Kidney (tissue), 13 donors: ENCODE measurements at regions not wholly inside any gene's neighbourhood (a gene's known extent, or its start where the extent isn't known, plus 50 kb on each side); places are given as distances from the start of the nearest gene placed in this dataset.

ENCODE experiments used
- DNase-seq, 5 donors: peaks; one replicate each; pipeline ENCODE4 v3.0.0-alpha.2; 2013 to 2020
- FAIRE-seq: peaks from 2 replicates; lab custom pipeline; 2012; peaks lifted over from hg19 to GRCh38; lab: Jason Lieb, UNC
- H3K27ac ChIP-seq, 2 donors: one replicate each; pipeline ENCODE4 v1.7.0; 2013; ENCODE audit warnings: low read depth in 2 of 2, low read length in 2 of 2, inconsistent platforms in 1 of 2
- H3K27me3 ChIP-seq: one replicate; pipeline ENCODE4 v1.7.1; 2013; ENCODE audit warnings: low read length, inconsistent platforms; ENCODE audit not compliant: control insufficient read depth, insufficient read depth
- H3K36me3 ChIP-seq, 3 donors: one replicate each; pipeline versions ENCODE4 v1.7.0 to v1.7.1; 2013; ENCODE audit warnings: low read length in 3 of 3, control low read depth in 1 of 3, inconsistent platforms in 1 of 3; ENCODE audit not compliant: insufficient read depth in 3 of 3, control insufficient read depth in 2 of 3
- H3K4me1 ChIP-seq, 3 donors: one replicate each; pipeline versions ENCODE4 v1.7.0 to v1.7.1; 2013; ENCODE audit warnings: low read length in 3 of 3, inconsistent platforms in 1 of 3, low read depth in 1 of 3; ENCODE audit not compliant: control insufficient read depth in 2 of 3, insufficient read depth in 2 of 3
- H3K4me3 ChIP-seq, 3 donors: one replicate each; pipeline versions ENCODE4 v1.7.0 to v1.8.1; 2013; ENCODE audit warnings: low read length in 3 of 3, control low read depth in 1 of 3, inconsistent platforms in 1 of 3
- H3K9ac ChIP-seq, 3 donors: one replicate each; pipeline versions ENCODE4 v1.7.0 to v1.7.1; 2013; ENCODE audit warnings: low read length in 3 of 3, control low read depth in 1 of 3, inconsistent platforms in 1 of 3
- H3K9me3 ChIP-seq, 3 donors: one replicate each; pipeline versions ENCODE4 v1.7.0 to v1.7.1; 2013; ENCODE audit warnings: low read length in 3 of 3, control low read depth in 1 of 3, inconsistent platforms in 1 of 3; ENCODE audit not compliant: control insufficient read depth in 2 of 3, insufficient read depth in 1 of 3
- intact Hi-C: fragments of 100-400 bp; cut with DNase I; formaldehyde crosslinking; loops from one replicate; pipeline ENCODE4 v1.11.1; 2022
- TF ChIP-seq, protein P1 (sequence below): IDR thresholded peaks from 3 replicates; pipeline ENCODE4 v1.5.1; 2012; ENCODE audit warnings: mild to moderate bottlenecking, moderate library complexity, borderline replicate concordance; ENCODE audit not compliant: insufficient read depth; ENCODE audit errors: extremely low read depth
- donor health status: control.
- donor health status: control.
- donor health status: control.
- donor health status: control.
- donor health status: control.
- donor health status: DM: yes; HTN: yes; CAD: no.
- donor health status: Normal renal cell carcinoma (clear cell type).

DNA sequence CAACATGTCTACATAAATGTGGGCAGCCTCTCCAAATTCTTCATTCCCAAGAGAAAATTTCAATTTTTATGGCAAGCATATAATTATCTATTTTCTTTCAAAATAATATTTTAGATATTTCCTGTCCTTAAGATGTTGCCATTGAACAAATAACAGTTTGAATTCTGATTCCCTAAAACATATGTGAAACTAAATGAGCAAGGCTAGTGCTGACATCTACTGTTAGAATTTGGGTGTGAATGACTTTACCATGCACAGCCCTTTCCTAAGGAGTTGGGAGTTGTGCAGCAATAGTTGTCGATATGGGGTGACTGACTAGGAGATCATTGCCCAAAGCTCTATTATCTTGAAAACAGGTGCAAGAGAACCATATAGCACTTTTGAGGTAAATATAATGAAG lies 108.2 kb upstream of the SLC38A4 start:
- TF ChIP-seq, protein P1, sequence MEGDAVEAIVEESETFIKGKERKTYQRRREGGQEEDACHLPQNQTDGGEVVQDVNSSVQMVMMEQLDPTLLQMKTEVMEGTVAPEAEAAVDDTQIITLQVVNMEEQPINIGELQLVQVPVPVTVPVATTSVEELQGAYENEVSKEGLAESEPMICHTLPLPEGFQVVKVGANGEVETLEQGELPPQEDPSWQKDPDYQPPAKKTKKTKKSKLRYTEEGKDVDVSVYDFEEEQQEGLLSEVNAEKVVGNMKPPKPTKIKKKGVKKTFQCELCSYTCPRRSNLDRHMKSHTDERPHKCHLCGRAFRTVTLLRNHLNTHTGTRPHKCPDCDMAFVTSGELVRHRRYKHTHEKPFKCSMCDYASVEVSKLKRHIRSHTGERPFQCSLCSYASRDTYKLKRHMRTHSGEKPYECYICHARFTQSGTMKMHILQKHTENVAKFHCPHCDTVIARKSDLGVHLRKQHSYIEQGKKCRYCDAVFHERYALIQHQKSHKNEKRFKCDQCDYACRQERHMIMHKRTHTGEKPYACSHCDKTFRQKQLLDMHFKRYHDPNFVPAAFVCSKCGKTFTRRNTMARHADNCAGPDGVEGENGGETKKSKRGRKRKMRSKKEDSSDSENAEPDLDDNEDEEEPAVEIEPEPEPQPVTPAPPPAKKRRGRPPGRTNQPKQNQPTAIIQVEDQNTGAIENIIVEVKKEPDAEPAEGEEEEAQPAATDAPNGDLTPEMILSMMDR = peak; percentile 63
- Histone ChIP-seq H3K27me3 (no peaks in the 10 kb centered on the region), H3K9ac (no peak overlapping the region), H3K4me1 (no peaks in the 10 kb centered on the region), H3K27ac (no peak overlapping the region), H3K4me3 (no peak overlapping the region), H3K36me3 (no peaks in the 10 kb centered on the region), H3K9me3 (no peaks in the 10 kb centered on the region)
- FAIRE-seq (peak; percentile 76), DNase-seq (peak in 2 of 5 donors; percentile 44 to 66)
- intact Hi-C loops = no loop called here

DNA sequence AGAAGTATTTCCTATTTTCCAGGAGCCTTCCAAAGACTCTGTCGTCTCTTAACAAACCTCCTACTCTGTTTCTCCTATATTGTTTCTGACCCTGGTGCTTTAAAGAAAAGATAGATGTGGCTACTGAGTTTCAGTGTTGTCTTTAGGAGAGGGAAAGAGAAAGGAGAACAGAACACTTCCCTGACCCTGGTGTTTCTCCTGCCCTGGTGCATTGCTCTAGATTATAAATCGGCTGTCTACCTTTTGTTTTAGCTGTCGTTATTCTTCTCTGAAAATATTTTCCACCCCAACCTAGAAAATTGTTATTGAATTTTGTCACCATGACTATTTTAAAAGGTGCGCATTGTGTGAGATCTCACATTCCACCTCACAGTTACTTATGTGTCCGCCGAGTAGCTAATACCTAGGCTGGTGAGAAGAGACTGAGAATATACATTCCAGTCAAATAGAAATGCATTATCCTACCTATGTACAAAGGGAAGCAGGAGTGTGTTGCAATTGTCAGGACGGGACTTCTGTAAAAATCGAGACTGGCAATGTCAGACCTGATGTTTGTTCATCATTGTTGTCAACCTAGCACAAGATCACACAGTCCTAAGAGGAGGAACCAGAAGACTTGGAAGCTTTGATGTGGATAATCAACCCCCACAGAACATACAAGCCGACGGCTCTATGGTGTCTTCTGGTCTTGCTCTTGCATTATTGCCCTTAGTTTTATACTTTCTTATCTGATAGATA lies 108.7 kb upstream of the SLC38A4 start:
- H3K27ac ChIP-seq = no peak overlapping the region
- no peak overlapping the region for H3K9ac ChIP-seq
- intact Hi-C loops = no loop called here
- TF ChIP-seq, protein P1 = no peak
- H3K9me3 ChIP-seq = no peaks in the 10 kb centered on the region
- no peaks in the 10 kb centered on the region for H3K27me3 ChIP-seq
- FAIRE-seq = no peak
- DNase-seq = no peak
- no peaks in the 10 kb centered on the region for H3K4me1 ChIP-seq
- no peaks in the 10 kb centered on the region for H3K36me3 ChIP-seq
- no peak overlapping the region for H3K4me3 ChIP-seq

DNA sequence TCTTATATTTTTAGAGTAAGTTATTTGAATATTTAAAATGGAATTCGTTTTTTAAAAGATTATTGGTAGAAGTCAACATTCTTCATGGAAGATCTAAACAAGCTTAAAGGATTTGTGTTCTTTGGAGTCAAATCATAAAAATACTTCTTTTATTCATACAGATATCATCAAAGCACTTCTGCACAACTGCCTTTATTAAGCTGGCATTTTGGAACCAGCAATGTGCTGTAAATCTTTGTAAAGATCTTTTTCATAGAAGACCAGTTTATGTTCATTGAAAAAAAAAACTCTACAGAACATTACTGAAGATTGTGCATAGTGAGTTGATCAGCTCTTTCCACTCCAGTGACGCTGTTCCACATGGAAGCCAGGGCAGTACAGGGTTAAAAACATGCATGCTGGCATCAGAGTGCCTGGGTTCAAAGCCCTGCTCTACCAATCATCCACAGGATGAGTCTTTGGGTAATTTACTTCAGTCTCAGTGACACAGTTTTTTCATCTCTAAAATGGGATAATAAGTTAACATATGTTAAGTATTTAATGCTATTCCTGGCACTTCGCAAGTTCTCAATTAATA lies 109.6 kb upstream of the SLC38A4 start:
- DNase-seq (no peak), FAIRE-seq (no peak)
- Histone ChIP-seq H3K4me1 (no peaks in the 10 kb centered on the region), H3K36me3 (no peaks in the 10 kb centered on the region), H3K9me3 (no peaks in the 10 kb centered on the region), H3K27ac (no peak overlapping the region), H3K9ac (no peak overlapping the region), H3K4me3 (no peak overlapping the region), H3K27me3 (no peaks in the 10 kb centered on the region)
- intact Hi-C loops = no loop called here
- TF ChIP-seq, protein P1 = no peak

DNA sequence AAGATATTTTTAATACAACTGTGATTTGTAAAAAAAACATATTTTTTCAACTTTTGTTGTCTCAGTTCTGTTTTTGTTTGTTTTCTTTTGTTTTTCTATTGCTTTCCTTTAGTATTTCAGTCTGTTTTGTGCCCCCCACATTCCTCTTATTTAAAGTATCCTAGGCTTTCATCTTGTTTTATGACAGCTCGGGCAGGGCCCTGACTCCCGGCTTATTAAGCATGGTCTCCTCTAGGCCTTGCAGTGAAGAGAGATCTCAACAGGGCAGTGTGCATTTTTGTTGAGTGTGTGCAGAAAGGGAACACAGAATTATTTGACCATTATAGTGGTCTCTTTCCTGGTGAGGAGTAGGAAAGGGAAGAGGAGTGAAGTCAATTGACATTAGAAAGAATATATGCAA lies 110.2 kb upstream of the SLC38A4 start:
- intact Hi-C loops = no loop called here
- no peaks in the 10 kb centered on the region for H3K27me3 ChIP-seq
- TF ChIP-seq, protein P1 = no peak
- FAIRE-seq (no peak), DNase-seq (no peak)
- H3K9me3 ChIP-seq = no peaks in the 10 kb centered on the region
- H3K4me3 ChIP-seq = no peak overlapping the region
- no peak overlapping the region for H3K27ac ChIP-seq
- no peak overlapping the region for H3K9ac ChIP-seq
- H3K4me1 ChIP-seq = no peaks in the 10 kb centered on the region
- no peaks in the 10 kb centered on the region for H3K36me3 ChIP-seq
